ENCODE measurements at regions not wholly inside any gene's neighbourhood (a gene's known extent, or its start where the extent isn't known, plus 50 kb on each side); places are given as distances from the start of the nearest gene placed in this dataset.

- Histone ChIP-seq H3K9me1 (ENCODE audit: control insufficient read depth, extremely low read depth, insufficient read depth, low read length) (no peaks in the 10 kb centered on the region), H3K27me3 (ENCODE audit: control insufficient read depth, extremely low read depth, insufficient read depth, low read length) (no peaks in the 10 kb centered on the region), H3K4me3 (ENCODE audit: control insufficient read depth in 2 of 3, extremely low read depth in 1 of 3, insufficient read depth in 2 of 3, low read depth in 1 of 3, low read length in 3 of 3) (no peak overlapping the region), H4K20me1 (ENCODE audit: control insufficient read depth, extremely low read depth, insufficient read depth, low read length) (no peaks in the 10 kb centered on the region), H3K9me3 (ENCODE audit: control insufficient read depth, low read depth, low read length) (no peaks in the 10 kb centered on the region), H3K79me2 (ENCODE audit: control insufficient read depth, insufficient read depth, low read length) (no peaks in the 10 kb centered on the region), H3K36me3 (ENCODE audit: control insufficient read depth in 2 of 2, extremely low read depth in 1 of 2, insufficient read depth in 2 of 2, low read length in 2 of 2) (no peaks in the 10 kb centered on the region), H3K9ac (ENCODE audit: control insufficient read depth, extremely low read depth, insufficient read depth, low read length) (no peak overlapping the region), H3K4me2 (ENCODE audit: control insufficient read depth, extremely low read depth, insufficient read depth, low read depth, low read length) (no peak overlapping the region), H3K27ac (ENCODE audit: control insufficient read depth, insufficient read depth, low read length) (no peak overlapping the region), H2AFZ (ENCODE audit: control insufficient read depth, low read length) (no peak overlapping the region), H3K4me1 (ENCODE audit: control insufficient read depth, extremely low read depth, insufficient read depth, low read length) (no peaks in the 10 kb centered on the region)
- FAIRE-seq (no peak), DNase-seq (ENCODE audit: low read depth, low spot score) (no peak)
- TF ChIP-seq CTCF (optimal IDR thresholded peaks at IDR 0.05 in 1 of 3, IDR thresholded peaks at IDR 0.05 in 1 of 3, conservative IDR thresholded peaks at IDR 0.05 in 1 of 3; ENCODE audit: extremely low read depth in 1 of 3, insufficient read depth in 2 of 3, low read length in 3 of 3) (no peak), EZH2 (IDR thresholded peaks at IDR 0.05; ENCODE audit: low read length) (no peak)
- dilution Hi-C loops (cut with MboI; ENCODE audit: extremely low pct_ligation_motif_present, low sequenced_read_pairs): no loop called here
Measured at GRCh38 chr11:96798445-96798844, 408.6 kb downstream of the JRKL start.

GRCh38 chr11:96815236-96815635 lies 425.4 kb downstream of the JRKL start:
- FAIRE-seq (no peak), DNase-seq (ENCODE audit: low read depth, low spot score) (no peak)
- Histone ChIP-seq H3K27ac (ENCODE audit: control insufficient read depth, insufficient read depth, low read length) (no peak overlapping the region), H3K4me2 (ENCODE audit: control insufficient read depth, extremely low read depth, insufficient read depth, low read depth, low read length) (no peak overlapping the region), H3K79me2 (ENCODE audit: control insufficient read depth, insufficient read depth, low read length) (no peaks in the 10 kb centered on the region), H4K20me1 (ENCODE audit: control insufficient read depth, extremely low read depth, insufficient read depth, low read length) (no peaks in the 10 kb centered on the region), H3K27me3 (ENCODE audit: control insufficient read depth, extremely low read depth, insufficient read depth, low read length) (no peaks in the 10 kb centered on the region), H3K4me1 (ENCODE audit: control insufficient read depth, extremely low read depth, insufficient read depth, low read length) (no peaks in the 10 kb centered on the region), H3K36me3 (ENCODE audit: control insufficient read depth in 2 of 2, extremely low read depth in 1 of 2, insufficient read depth in 2 of 2, low read length in 2 of 2) (no peaks in the 10 kb centered on the region), H3K9me3 (ENCODE audit: control insufficient read depth, low read depth, low read length) (no peaks in the 10 kb centered on the region), H3K9me1 (ENCODE audit: control insufficient read depth, extremely low read depth, insufficient read depth, low read length) (no peaks in the 10 kb centered on the region), H3K4me3 (ENCODE audit: control insufficient read depth in 2 of 3, extremely low read depth in 1 of 3, insufficient read depth in 2 of 3, low read depth in 1 of 3, low read length in 3 of 3) (no peak overlapping the region), H2AFZ (ENCODE audit: control insufficient read depth, low read length) (no peak overlapping the region), H3K9ac (ENCODE audit: control insufficient read depth, extremely low read depth, insufficient read depth, low read length) (no peak overlapping the region)
- dilution Hi-C loops (cut with MboI; ENCODE audit: extremely low pct_ligation_motif_present, low sequenced_read_pairs): no loop called here
- no peak for TF ChIP-seq CTCF (optimal IDR thresholded peaks at IDR 0.05 in 1 of 3, IDR thresholded peaks at IDR 0.05 in 1 of 3, conservative IDR thresholded peaks at IDR 0.05 in 1 of 3; ENCODE audit: extremely low read depth in 1 of 3, insufficient read depth in 2 of 3, low read length in 3 of 3)
- no peak for TF ChIP-seq EZH2 (IDR thresholded peaks at IDR 0.05; ENCODE audit: low read length)
